Hindlimb muscle (tissue), 1 donor: ENCODE measurements at regions not wholly inside any gene's neighbourhood (a gene's known extent, or its start where the extent isn't known, plus 50 kb on each side); places are given as distances from the start of the nearest gene placed in this dataset.
"Not testable (repeated sequence)": the region's sequence is repeated elsewhere in the genome, so short reads cannot be mapped to it uniquely, and the experiment has no call there.

Experiments
- DNase-seq: peaks from one replicate; pipeline ENCODE4 v3.0.0-alpha.2; 2013

DNA sequence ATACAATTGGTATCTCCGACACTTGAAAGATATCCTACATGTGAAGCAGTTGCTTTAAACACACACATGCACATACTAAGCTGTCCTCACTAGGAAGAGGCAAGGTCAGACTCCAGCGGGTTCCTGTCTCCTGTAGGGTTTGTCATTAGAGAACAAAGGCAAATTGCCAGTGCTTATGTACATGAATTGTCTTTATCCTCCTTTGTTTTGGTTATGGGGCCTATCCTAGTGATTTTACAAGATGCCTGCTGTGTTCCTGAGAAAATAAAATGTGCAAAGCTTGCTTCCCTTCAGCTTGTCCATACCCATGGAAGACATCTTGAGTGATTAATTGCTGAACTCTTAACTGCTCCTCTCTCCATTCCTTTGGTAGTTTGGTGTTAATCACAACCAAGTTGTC is 86.7 kb upstream of the SLC39A10 start:
- DNase-seq = no peak

DNA sequence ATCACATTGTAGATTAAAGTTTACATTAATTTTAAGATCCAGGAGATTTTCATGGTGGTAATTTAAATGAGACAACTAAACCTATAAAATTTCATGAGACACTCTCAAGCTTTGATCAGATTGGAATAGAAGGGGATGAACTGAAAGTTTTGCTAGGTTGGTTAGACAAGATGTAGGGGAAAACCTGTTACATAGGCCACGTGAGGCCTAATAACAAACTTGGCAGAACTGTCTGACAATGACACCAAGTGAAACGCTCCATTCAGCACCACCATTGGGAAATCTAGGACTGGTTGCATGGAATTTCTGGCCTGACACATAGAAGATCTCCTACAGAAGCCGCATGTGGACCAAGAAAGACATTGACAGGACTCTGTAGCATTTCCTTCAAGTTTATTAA is 87.8 kb upstream of the SLC39A10 start:
- DNase-seq = no peak

DNA sequence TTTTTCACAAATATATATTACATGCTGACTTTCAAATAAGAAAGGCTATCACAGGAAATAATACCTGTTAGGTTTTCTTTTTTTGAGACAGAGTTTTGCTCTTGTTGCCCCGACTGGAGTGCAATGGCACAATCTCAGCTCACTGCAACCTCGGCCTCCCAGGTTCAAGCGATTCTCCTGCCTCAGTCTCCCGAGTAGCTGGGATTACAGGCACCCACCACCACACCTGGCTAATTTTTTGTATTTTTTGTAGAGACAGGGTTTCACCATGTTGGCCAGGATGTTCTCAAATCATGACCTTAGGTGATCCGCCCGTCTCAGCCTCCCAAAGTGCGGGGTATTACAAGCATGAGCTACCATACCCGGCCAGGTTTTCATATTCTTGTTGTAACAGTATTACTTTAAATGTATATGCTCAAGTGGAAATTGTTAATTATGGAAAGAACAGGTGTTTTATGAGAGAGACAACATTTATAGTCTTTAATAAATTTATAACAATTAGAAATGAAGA is 92.3 kb upstream of the SLC39A10 start:
- not testable (repeated sequence) for DNase-seq

DNA sequence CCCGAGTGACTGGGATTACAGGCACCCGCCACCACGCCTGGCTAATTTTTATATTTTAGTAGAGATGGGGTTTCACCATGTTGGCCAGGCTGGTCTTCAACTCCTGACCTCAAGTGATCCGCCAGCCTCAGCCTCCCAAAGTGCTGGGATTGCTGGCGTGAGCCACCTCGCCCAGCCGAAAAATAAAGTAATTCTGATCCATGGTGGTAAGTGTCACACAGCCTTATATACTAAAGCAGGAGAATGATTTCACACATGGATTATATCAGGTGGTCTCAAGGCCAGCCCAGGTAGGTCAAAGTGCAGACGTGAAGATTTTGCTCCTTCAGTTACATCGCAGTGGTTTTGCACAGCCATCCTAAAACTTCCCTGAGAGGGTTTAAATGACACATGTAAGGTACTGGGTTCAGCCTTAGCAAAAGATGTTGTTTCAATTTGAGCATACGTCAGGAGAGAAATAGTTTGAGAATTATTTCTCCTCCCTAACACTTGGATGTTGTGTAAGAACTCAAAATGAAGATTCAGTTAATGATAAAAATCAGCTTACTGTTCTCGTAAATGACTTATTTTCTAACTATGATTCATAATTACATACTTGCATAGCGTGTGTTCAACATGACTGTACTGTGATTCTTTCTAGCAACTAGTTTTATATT is 93.0 kb upstream of the SLC39A10 start:
- DNase-seq = no peak

DNA sequence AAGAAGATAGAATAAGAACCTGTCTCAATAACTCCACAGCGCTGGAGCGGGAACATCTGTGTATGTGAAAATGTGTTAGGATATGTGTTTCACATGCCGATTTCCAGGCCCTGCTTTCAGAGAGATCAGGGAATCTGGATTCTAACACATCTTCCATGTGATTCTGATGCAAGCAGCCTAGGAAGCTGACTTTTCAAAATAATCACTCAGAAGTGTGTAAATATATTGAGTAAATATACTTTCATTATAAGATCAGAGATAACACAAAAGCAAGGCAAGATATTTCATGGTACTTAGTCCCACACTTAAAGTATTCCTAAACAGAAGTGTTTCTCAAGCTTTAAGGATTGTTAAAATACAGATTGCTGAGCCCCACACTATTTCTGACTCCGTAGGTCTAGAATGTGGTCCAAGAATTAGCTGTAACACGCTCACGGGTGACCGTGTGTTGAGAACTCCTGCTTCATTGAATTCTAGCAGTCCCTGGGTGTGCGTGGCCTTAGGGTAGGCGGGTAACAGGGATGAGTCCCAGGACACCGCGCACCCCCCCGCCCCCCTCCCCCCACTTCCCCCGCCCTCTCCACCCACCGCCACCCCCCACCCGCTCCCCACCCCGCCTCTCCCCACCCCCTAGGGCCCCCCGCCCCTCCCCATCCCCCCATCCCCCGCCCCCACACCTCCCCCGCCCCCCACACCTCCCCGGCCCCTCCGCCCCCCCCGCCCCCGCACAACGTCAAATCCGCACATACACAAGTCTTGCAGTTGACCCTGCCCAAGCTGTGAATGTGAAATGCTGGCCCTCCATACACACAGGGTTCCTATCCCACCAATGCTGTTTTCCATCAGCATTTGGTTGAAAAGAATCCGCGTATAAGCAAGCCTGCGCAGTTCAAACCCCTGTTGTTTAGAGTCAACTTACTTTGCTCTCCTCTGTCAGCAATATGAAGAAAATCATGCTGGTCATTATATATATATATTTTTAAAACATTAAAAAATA is 94.2 kb upstream of the SLC39A10 start:
- no peak for DNase-seq

DNA sequence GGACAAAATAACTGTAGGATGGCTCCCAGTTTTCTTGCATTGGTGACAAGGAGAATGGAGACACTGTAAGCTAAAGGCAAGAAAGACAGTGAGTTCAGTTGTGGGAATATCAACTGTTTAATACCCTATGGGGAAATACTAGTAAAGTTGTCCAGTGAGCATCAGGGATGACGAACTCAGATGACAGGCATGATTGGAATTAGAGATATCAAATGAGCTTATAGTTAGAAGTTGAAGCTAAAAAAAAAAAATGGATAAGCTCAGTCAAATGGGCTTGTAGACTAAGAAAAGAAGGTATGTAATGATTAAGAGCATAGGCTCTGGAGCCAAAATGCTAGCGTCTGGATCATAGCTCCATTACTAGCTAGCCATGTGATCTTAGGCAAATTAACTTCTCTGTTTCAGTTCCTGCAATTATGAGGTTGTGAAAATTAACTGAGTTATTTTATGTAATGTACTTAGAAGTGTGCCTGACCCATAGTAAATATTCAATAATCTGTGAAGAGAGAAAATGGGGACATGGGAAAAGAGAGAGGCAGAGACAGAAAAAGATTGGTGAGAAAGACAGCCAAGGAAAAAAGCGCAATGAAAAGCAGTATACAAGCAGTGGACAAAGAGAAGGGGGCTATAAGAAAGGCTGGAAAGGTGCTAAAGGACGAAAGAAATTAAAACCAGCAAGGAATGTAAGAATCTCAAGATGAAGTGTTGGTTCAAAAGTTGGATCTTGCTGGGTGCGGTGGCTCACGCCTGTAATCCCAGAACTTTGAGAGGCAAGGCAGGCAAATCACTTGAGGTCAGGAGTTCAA is 95.7 kb upstream of the SLC39A10 start:
- DNase-seq = no peak

DNA sequence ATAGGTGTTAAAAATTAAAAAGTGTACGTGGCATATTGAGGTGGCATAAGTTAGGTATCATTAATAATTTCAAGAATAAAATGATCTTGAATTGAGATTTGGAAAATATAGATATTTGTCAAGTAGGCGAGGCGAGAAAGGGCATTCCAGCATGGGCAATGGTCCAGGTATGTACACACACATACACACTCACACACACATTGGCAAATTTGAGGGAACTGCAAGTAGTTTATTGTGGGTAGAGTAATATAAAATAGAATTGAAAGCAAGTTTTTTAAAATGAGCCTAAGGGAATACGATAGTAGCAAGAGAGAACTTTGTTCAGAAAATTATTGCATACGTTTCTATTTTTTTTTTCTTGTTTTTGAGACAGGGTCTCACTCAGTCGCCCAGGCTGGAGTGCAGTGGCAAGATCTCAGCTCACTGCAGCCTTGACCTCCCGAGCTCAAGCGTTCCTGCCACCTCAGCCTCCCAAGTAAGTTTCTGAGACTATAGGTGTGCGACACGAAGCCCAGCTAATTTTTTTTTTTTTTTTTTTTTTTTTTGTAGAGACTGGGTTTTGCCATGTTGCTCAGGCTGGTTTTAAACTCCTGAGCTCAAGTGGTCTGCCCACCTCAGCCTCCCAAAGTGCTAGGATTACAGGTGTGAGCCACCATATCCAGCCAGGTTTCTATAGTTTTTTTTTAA is 96.7 kb upstream of the SLC39A10 start:
- DNase-seq = no peak

DNA sequence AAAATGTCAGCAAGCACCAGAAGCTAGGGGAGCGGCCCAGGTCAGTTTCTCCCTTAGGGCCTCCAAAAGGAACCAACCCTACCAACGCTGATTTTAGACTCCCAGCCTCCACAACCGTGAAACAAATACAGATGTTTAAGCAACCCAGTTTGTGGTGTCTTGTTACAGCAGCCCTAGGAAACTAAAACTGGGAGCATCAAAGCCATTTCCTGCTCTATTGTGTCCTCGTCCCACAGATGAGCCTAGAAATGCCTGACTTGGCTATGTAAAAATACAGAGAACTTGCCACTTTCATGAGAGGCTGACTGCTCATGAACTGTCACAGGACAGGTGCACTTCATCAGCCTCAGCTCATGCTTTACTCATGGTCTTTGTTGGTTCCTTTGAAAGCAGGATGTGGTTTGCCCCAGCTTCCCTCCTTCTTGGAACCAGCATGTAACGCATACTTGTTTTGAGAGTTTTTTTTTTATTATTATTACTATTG is 97.6 kb upstream of the SLC39A10 start:
- DNase-seq = peak; percentile 18

DNA sequence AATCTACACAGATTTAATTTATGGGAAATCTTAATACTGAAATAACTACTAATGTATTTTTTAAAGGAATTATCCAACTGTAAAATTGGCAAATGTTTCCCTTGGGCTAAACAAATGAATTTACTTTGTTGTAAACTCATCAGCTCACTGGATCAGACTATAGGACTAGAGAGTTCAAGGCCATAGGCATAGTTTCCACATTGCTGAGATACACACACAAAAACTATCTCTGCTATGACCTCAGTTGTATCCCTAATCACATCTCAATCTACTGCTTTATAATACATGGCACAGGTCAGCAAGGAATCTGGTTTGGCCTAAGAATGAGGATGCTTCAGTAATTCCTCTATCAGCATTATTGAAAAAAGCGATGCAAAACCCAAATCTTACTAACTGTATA is 101.1 kb upstream of the SLC39A10 start:
- DNase-seq = no peak

DNA sequence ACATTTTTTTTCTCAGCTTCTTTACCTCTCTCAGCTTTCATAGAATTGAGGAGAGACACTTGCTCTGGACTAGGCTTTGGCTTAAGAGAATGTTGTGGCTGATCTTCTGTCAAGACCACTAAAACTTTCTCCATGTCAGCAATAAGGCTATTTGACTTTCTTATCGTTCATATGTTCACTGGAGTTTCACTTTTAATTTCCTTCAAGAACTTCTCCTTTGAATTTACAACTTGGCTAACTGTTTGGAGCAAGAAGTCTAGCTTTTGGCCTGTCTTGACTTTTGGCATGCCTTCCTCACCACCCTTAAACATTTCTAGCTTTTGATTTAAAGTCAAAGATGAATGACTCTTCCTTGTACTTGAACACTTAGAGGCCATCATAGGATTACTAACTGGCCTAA is 104.4 kb upstream of the SLC39A10 start:
- DNase-seq = no peak

DNA sequence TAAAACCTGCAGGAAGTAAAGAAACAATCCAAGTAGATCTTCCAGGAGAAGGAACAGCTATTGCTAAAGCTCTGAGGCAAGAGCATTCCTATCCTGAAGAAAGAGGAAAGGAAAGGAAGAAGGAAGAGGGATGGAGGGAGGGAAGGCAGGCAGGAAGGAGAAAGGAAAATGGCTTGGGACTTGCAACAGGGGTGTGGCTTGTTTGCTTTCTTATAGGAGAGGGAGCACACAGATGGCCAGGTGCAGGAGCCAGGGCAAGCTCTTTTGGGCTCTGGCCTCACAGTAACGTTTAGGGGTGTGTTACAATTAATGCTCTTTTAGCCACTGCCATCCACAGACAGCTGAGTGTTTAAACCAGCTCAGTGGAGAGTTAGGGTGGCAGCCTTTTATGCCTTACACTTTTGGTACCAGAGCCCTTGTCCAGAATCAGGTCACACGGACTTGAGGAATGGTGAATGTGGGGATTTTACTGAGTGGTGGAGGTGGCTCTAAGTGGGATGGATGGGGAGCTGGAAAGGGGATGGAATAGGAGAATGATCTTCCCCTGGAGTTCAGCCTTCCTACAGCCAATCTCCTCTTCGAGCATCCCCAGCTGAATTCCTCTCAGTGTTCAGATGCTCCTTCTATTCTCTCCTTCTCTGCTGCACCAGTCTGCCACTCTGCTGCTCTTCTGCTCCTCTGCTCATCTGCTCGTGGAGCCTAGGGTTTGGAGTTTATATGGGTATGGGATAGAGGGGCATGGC is 108.7 kb upstream of the SLC39A10 start:
- no peak for DNase-seq

DNA sequence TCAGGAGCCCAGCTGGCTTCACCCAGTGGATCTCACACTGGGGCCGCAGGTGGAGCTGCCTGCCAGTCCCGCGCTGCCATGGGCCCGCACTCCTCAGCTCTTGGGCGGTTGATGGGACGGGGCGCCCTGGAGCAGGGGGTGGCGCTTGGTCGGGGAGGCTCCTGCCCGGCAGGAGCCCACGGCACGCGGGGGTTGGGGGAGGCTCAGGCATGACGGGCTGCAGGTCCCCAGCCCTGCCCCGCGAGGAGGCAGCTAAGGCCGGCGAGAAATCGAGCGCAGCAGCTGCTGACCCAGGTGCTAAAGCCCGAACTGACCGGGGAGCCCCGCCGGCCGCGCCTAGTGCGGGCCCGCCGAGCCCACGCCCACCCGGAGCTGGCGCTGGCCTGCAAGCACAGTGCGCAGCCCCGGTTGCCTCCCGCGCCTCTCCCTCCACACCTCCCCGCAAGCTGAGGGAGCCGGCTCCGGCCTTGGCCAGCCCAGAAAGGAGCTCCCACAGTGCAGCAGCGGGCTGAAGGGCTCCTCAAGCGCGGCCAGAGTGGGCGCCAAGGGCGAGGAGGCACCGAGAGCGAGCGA is 109.7 kb upstream of the SLC39A10 start:
- DNase-seq = not testable (repeated sequence)

DNA sequence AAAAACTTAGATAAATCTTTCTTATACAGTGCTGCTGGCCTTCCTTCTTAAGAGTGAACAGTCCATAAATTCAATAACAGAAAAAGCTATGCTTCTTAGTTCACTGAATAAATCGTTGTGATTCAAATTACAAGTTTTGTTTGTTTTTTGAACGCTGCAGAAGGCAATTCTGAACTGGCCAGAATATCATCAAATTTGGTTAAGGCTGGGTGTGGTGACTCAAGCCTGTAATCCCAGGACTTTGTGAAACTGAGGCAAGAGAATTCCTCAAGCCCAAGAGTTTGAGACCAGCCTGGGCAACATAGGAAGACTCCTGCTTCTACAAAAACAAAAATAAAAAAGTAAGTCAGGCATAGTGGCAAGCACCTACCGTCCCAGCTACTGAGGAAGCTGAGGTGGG is 111.2 kb upstream of the SLC39A10 start:
- DNase-seq = no peak

DNA sequence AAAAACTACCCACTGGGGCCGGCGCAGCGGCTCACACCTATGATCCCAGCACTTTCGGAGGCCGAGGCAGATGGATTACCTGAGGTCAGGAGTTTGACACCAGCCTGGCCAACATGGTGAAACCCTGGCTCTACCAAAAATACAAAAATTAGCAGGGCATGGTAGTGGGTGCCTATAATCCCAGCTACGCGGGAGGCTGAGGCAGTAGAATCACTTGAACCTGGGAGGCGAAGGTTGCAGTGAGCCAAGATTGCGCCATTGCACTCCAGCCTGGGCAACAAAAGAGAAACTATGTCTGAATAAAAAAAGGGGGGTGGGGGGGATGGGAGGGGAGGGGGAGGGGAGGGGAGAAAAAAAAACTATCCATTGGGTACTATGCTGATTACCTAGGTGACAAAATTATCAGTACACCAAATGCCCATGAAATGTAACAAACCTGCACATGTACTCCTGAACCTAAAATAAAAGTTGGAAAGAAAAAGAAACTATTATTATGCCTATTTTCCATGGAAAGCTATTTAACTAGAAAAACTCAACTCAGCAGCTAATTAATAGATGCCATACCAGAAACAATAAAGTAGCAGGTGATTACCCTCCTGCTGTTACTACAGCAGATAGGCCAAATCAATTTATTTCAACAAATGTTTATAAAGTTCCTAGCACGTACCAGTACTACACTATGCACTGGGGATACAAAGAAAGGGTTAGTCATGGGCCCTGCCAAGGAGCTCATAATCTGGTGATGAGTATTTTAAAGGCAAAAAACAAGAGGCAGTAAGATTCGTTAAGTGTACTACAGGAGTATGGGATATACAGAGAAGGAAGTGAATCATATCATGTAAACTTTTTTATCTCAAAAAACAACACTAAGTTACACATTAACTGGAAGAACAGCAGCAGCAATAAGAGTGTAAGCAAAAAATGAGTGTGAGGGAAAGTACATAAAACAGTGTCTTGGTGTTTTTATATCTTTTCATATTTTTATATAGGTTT is 112.8 kb upstream of the SLC39A10 start:
- no peak for DNase-seq

DNA sequence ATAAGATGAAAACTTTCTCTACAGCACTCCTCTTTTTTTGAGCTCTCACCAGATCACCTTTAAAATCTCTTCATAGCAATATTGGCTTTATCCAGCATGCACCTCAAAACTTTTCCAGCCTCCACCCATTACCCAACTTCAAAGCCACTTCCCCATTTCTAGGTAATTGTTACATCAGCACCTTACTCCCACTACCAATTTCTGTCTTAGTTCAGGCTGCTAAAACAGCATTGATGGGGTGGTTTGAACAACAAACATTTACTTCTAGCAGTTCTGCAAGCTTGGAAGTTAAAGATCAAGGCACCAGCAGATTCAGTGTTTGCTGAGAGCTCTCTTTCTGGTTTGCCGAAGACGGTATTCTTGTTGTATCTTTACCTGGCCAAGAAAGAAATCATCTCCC is 114.0 kb upstream of the SLC39A10 start:
- no peak for DNase-seq

DNA sequence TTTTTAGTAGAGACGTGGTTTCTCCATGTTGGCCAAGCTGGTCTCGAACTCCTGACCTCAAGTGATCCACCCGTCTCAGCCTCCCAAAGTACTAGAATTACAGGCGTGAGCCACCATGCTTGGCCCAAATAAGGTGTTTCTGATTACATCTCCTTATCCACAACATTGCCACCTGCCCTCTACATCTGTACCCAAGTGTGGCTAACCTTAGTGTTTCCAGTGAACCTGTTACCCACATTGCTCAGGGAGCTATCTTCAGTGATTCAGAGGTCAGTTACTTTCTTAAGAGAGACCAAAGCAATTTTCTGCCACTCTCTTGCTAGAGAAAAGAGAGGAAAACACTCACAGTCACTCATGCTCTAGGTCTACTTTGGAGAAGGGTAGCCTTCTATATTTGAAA is 115.0 kb upstream of the SLC39A10 start:
- no peak for DNase-seq

DNA sequence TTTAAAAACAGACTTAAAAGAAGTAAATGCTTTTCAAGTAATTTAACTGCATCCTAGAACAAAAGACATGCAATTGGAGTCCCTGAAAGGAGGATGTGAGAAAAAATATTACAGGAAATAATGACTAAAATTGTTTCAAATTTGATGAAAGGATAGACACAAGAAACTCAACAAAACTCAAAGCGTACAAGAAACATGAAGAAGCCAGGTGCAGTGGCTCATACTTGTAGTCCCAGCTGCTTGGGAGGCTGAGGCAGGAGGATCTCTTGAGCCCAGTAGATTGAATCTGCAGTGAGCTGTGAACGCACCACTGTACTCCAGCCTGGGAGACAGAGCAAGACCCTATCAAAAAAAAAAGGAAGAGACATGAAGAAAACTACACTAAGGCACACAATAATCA is 118.1 kb upstream of the SLC39A10 start:
- DNase-seq = no peak

DNA sequence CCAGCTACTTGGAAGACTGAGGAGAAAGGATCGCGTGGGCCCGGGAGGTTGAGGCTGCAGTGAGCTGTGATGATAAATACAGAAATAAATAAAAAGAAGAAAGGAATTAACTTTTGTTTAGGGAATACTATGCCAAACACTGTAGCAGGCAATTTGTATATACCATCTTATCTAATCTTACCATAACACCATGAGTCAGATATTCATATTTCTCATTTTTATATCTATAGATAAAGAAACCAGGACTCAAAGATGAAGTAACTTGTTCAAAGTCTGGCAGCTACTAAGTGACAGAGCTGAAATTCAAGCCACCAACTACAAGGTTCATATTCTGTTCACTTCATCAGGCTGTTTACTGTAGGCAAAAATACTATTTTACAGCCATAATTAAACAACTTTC is 119.2 kb upstream of the SLC39A10 start:
- no peak for DNase-seq

DNA sequence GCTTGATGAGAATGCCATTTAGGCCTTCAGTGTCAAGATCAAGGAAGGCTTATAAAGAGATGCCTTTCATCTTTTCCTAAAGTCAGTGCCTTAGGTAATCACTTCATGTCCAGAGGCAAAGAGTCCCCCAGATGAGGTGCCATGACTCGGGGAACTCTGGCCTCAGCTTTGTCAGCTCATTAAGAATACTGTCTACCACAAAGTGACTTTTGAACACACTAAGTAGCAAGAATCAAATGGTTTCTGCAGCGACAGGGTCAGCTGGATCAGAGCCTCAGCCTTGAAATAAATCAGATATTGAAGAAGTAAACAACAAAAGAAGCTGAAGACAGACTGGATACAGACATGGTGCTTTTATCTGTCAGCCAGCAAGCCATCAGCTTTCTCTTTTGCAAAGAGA is 120.1 kb upstream of the SLC39A10 start:
- no peak for DNase-seq
